Mucosa of descending colon (tissue), 3 donors: ENCODE measurements at regions not wholly inside any gene's neighbourhood (a gene's known extent, or its start where the extent isn't known, plus 50 kb on each side); places are given as distances from the start of the nearest gene placed in this dataset.

Source experiments
- ATAC-seq: fragments of 200-7000 bp; cut with Tn5 transposase; one replicate; pipeline ENCODE4 v1.9.1; 2020; ENCODE audit warnings: mild to moderate bottlenecking, moderate library complexity
- DNase-seq, 3 donors: peaks; one replicate each; pipeline ENCODE4 v3.0.0-alpha.2; 2020
- H3K36me3 ChIP-seq: fragments of 200-600 bp; one replicate; pipeline ENCODE4 v1.8.0; 2021; ENCODE audit warnings: low read depth, mild to moderate bottlenecking
- H3K4me1 ChIP-seq: fragments of 200-600 bp; one replicate; pipeline ENCODE4 v1.8.0; 2021; ENCODE audit warnings: low read depth, mild to moderate bottlenecking
- H3K4me3 ChIP-seq: fragments of 200-600 bp; one replicate; pipeline ENCODE4 v1.8.0; 2021; ENCODE audit warnings: mild to moderate bottlenecking
- H3K9me3 ChIP-seq: fragments of 200-600 bp; one replicate; pipeline ENCODE4 v1.8.0; 2021; ENCODE audit warnings: mild to moderate bottlenecking
- CTCF ChIP-seq: fragments of 200-600 bp; IDR thresholded peaks from one replicate; pipeline ENCODE4 v1.8.0; 2022; ENCODE audit warnings: antibody characterized with exemption, mild to moderate bottlenecking
- intact Hi-C, 2 donors: fragments of 100-400 bp; cut with DNase I in 1 of 2; cut with micrococcal nuclease in 1 of 2; formaldehyde crosslinking; loops; one replicate each; pipeline versions ENCODE4 v1.11.0 to v1.11.1; 2022; cut with DNase I, micrococcal nuclease
- donor health status: DM: no; HTN: no; CAD: no; lungs with moderate emphysema.
- donor health status: DM: no; HTN: no; CAD: no.
- donor health status: DM: no; HTN: yes; CAD: no.

DNA sequence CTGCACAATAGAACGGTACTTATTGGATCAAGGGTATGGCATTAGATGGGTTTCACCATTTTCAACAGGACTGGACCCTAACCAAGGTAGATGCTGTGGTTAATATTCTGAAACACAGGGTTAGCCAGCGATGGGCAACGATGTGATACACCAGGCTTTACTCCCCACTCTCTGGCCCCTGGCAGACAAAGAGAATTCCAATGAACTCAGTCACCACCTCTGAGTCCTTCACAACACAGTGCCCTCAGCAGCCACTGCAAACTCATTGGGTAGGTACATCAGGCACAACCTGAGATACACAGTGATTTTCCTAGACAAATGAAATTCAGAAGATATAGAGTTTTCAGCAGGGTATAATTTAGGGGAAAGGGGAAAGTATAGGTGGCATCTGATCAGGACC, 634.5 kb downstream of the ZEB2 start:
- no peaks in the 10 kb centered on the region for H3K9me3 ChIP-seq
- no peak overlapping the region for H3K4me3 ChIP-seq
- no peak for TF ChIP-seq CTCF
- no peak for DNase-seq
- intact Hi-C loops, result no loop called here
- H3K36me3 ChIP-seq, result no peaks in the 10 kb centered on the region
- ATAC-seq, result no peak
- H3K4me1 ChIP-seq, result no peaks in the 10 kb centered on the region

- DNase-seq, result no peak
- H3K36me3 ChIP-seq, result no peaks in the 10 kb centered on the region
- intact Hi-C loops, result no loop called here
- H3K4me3 ChIP-seq, result no peak overlapping the region
- no peak for ATAC-seq
- no peaks in the 10 kb centered on the region for H3K9me3 ChIP-seq
- H3K4me1 ChIP-seq, result no peaks in the 10 kb centered on the region
- no peak for TF ChIP-seq CTCF
Observed at GRCh38 chr2:143881246-143881645, 638.7 kb downstream of the ZEB2 start.

DNA sequence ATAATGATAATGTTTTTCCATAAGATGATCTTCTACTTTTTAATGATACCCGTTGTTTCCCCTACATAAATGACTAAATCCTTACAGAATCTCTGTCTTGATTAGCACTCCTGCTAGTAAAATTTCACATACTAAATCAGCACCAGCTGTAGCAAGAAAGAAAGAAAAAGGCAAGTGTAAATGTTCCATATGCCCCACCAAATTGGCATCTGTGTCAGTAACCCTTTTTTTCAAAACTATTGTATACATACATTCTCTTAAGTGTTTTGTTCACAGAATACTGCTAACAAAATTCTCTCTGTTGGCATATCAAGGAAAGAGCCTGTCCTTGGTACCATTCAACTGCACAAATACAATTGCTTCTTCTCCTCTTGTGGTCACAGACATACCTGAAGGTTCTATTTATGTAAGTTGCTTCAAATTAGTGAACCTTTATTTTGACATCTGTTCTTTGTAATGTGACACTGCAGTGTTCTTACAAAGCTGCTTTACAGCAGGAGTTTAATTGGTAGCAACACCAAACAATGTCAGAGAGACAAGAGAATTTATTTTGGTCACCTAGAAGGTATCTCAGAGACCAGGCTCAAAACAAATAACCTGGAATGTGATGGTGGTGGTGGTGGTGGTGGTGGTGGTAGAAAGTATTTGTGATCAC, 641.9 kb downstream of the ZEB2 start:
- Histone ChIP-seq H3K9me3 (peaks cover 3% of the 10 kb centered on the region), H3K4me1 (no peaks in the 10 kb centered on the region), H3K36me3 (no peaks in the 10 kb centered on the region), H3K4me3 (no peak overlapping the region)
- DNase-seq (no peak), ATAC-seq (no peak)
- intact Hi-C loops, result no loop called here
- no peak for TF ChIP-seq CTCF

DNA sequence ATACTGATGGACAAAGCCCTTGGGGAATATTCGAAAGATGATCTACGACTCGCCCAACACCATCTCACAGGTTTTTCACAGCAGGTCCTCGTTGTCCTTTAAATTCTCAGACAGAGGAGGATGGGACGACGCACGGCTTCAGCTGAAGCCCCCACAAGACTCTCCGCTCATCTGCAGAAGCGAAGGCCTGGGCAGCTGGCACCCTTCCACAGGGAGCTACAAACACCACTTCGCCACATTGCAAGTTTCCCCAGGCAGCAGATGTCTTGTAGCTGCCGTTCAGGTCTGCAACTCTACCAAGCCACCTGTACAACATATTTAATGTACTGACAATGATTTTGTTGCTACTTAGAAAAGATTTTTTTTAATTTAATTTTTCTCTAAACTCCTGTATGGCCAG, 642.9 kb downstream of the ZEB2 start:
- intact Hi-C loops, result no loop called here
- H3K4me3 ChIP-seq, result no peak overlapping the region
- ATAC-seq, result no peak

DNA sequence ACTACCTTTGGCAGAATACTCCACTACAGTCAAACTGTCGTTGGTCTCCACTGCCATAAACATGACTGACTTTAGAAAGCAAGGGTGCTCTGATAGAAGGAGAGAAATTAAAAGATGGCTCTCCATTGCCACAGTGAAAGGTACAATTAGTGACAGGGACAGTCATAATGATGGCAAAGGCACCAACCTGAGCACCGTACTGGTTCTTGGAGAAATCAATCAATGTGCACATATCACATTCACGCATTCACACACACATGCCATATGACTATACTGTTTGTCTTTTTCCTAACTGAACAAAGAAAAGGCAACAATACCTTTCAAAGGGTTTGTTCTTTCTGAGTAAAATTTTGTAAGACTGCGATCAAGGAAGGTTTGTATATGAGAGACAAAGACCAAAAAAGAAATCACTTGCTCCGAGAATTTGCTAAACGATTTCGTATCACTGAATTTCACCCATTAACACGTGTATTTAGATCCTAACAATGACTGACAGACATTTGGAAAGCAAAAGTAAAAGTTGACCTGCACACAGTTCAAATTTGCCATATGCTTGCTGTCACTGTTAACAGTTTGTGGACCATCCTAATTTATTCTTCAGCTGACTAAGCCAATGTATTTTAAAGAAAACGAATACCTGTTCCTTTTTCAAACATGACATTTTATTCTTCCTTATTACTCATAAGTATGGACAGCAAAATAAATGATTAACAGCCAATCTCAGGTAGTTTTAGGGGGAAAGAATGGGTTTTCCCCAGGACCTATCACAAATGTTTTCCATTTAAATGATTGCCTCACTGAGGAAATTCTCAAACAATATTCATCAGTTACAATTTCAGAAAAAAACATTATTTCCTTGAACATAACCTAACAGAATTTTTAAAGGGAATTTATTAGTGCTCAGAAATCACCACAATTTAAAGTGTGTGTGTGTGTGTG, 644.4 kb downstream of the ZEB2 start:
- Histone ChIP-seq H3K9me3 (peaks cover 3% of the 10 kb centered on the region), H3K4me1 (no peaks in the 10 kb centered on the region), H3K4me3 (no peak overlapping the region), H3K36me3 (no peaks in the 10 kb centered on the region)
- intact Hi-C loops, result no loop called here
- DNase-seq (no peak), ATAC-seq (no peak)
- no peak for TF ChIP-seq CTCF

More for the DNA sequence above, 642.9 kb downstream of the ZEB2 start:
- no peak for TF ChIP-seq CTCF
- no peaks in the 10 kb centered on the region for H3K4me1 ChIP-seq
- DNase-seq, result no peak
- no peaks in the 10 kb centered on the region for H3K36me3 ChIP-seq
- H3K9me3 ChIP-seq, result peaks cover 3% of the 10 kb centered on the region
